ENCODE measurements at regions not wholly inside any gene's neighbourhood (a gene's known extent, or its start where the extent isn't known, plus 50 kb on each side); places are given as distances from the start of the nearest gene placed in this dataset.

DNA sequence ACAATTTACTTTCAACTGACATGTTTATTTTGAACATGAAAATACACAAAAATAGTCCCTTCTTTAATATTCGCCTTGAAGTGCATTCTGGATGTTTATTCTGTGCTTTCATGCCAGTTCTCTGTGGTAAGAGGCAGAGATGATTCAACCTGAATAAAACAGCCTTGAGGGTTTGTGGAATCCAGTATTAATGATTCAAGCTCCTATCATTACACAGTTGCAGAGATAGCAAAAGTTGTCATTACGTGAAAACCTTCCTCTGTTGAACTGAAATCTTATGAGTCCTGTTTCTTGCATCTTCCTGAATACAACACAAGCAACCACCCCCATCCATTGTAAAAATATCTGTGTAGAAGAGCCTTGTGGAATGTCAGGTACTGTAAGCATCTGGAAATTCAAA, 142.3 kb upstream of the HTR2A start:
- no peaks in the 10 kb centered on the region for H3K36me3 Mint-ChIP-seq (ENCODE audit: low read depth)
- H3K27ac Mint-ChIP-seq = no peak overlapping the region
- no peaks in the 10 kb centered on the region for H3K4me1 Mint-ChIP-seq
- H3K27me3 Mint-ChIP-seq (ENCODE audit: low read depth, poor library complexity) = no peaks in the 10 kb centered on the region
- no peak overlapping the region for H3K4me3 Mint-ChIP-seq
- no peaks in the 10 kb centered on the region for H3K9me3 Mint-ChIP-seq
- TF ChIP-seq CTCF (IDR thresholded peaks at IDR 0.05) = no peak
- DNase-seq = no peak

DNA sequence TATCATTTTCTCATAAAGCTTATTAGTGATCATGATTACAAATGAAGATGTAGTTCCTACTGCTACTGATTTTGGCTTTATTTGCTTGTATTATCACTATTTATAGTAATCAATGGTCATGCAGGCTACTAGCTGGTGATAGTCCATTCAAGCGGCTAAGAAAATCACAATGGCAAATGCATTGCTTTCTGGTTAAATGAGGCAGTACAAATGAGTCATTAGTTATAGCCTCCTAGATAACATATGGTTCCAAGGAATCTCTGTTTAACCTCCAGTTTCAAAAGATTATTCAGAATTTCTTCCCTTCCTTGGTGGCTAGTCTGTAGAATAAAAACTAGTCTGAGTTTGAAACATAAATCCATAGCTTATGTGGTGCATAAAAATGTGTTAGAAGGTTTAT, 141.3 kb upstream of the HTR2A start:
- H3K9me3 Mint-ChIP-seq = no peaks in the 10 kb centered on the region
- TF ChIP-seq CTCF (IDR thresholded peaks at IDR 0.05) = no peak
- H3K27me3 Mint-ChIP-seq (ENCODE audit: low read depth, poor library complexity) = no peaks in the 10 kb centered on the region
- H3K27ac Mint-ChIP-seq = no peak overlapping the region
- no peak for DNase-seq
- H3K36me3 Mint-ChIP-seq (ENCODE audit: low read depth) = no peaks in the 10 kb centered on the region
- H3K4me3 Mint-ChIP-seq = no peak overlapping the region
- H3K4me1 Mint-ChIP-seq = no peaks in the 10 kb centered on the region

GRCh38 chr13:47036294-47037008, 139.6 kb upstream of the HTR2A start:
- Mint-ChIP-seq H3K4me3 (no peak overlapping the region), H3K9me3 (no peaks in the 10 kb centered on the region), H3K27me3 (ENCODE audit: low read depth, poor library complexity) (no peaks in the 10 kb centered on the region), H3K4me1 (no peaks in the 10 kb centered on the region), H3K27ac (no peak overlapping the region), H3K36me3 (ENCODE audit: low read depth) (no peaks in the 10 kb centered on the region)
- DNase-seq = no peak
- TF ChIP-seq CTCF (IDR thresholded peaks at IDR 0.05) = no peak

- no peaks in the 10 kb centered on the region for H3K36me3 Mint-ChIP-seq (ENCODE audit: low read depth)
- no peak overlapping the region for H3K4me3 Mint-ChIP-seq
- no peaks in the 10 kb centered on the region for H3K27me3 Mint-ChIP-seq (ENCODE audit: low read depth, poor library complexity)
- no peak for DNase-seq
- H3K9me3 Mint-ChIP-seq = no peaks in the 10 kb centered on the region
- no peak overlapping the region for H3K27ac Mint-ChIP-seq
- H3K4me1 Mint-ChIP-seq = peaks cover under 1% of the 10 kb centered on the region
- TF ChIP-seq CTCF (IDR thresholded peaks at IDR 0.05) = no peak
These were observed 136.4 kb upstream of the HTR2A start for GRCh38 chr13:47033216-47033615.

GRCh38 chr13:47027780-47028437, 131.1 kb upstream of the HTR2A start:
- Mint-ChIP-seq H3K27ac (peak overlapping the region; percentile 96), H3K9me3 (no peaks in the 10 kb centered on the region), H3K36me3 (ENCODE audit: low read depth) (no peaks in the 10 kb centered on the region), H3K4me3 (peak overlapping the region; percentile 8), H3K27me3 (ENCODE audit: low read depth, poor library complexity) (no peaks in the 10 kb centered on the region), H3K4me1 (peaks cover 36% of the 10 kb centered on the region)
- no peak for TF ChIP-seq CTCF (IDR thresholded peaks at IDR 0.05)
- DNase-seq = no peak

Data from nephron progenitor cell (in vitro differentiated cells).